SK-N-SH (cell line): ENCODE measurements at regions not wholly inside any gene's neighbourhood (a gene's known extent, or its start where the extent isn't known, plus 50 kb on each side); places are given as distances from the start of the nearest gene placed in this dataset.

Source experiments
- CTCF ChIP-seq: fragments of 200-600 bp; sonication (generic); IDR thresholded peaks from 2 replicates; pipeline ENCODE4 v1.6.1; 2017; ENCODE audit warnings: antibody characterized with exemption, mild to moderate bottlenecking, moderate library complexity
- MAX ChIP-seq: IDR thresholded peaks from 2 replicates; pipeline ENCODE4 v1.4.0; 2012; ENCODE audit warnings: low read depth
- POLR2AphosphoS5 ChIP-seq: IDR thresholded peaks from 2 replicates; pipeline ENCODE4 v1.6.1; 2012; ENCODE audit warnings: low read depth, low read length
- REST ChIP-seq: IDR thresholded peaks from 2 replicates; pipeline ENCODE4 v1.6.1; 2012; ENCODE audit warnings: mild to moderate bottlenecking, low read depth, low read length, moderate library complexity
- SMC3 ChIP-seq: IDR thresholded peaks from 2 replicates; pipeline ENCODE4 v1.6.1; 2012; ENCODE audit warnings: low read depth, low read length, improper control_type of control experiment
- TAF1 ChIP-seq: IDR thresholded peaks from 2 replicates; pipeline ENCODE4 v1.6.1; 2012; ENCODE audit warnings: low read depth, mild to moderate bottlenecking, low read length, moderate library complexity, borderline replicate concordance
- TEAD4 ChIP-seq: IDR thresholded peaks from 2 replicates; pipeline ENCODE4 v1.4.0; 2012; ENCODE audit warnings: mild to moderate bottlenecking, borderline replicate concordance; ENCODE audit not compliant: insufficient read depth
- USF1 ChIP-seq: IDR thresholded peaks from 2 replicates; pipeline ENCODE4 v1.4.0; 2012; ENCODE audit warnings: low read depth, borderline replicate concordance

GRCh38 chr3:105077060-105077822 lies 289.5 kb upstream of the ALCAM start:
- TF ChIP-seq CTCF, result no peak
- TF ChIP-seq SMC3, result no peak
- TF ChIP-seq MAX, result no peak
- no peak for TF ChIP-seq TEAD4
- TF ChIP-seq REST, result no peak
- TF ChIP-seq TAF1, result no peak
- no peak for TF ChIP-seq POLR2AphosphoS5
- no peak for TF ChIP-seq USF1
